ENCODE measurements at regions not wholly inside any gene's neighbourhood (a gene's known extent, or its start where the extent isn't known, plus 50 kb on each side); places are given as distances from the start of the nearest gene placed in this dataset.

DNA sequence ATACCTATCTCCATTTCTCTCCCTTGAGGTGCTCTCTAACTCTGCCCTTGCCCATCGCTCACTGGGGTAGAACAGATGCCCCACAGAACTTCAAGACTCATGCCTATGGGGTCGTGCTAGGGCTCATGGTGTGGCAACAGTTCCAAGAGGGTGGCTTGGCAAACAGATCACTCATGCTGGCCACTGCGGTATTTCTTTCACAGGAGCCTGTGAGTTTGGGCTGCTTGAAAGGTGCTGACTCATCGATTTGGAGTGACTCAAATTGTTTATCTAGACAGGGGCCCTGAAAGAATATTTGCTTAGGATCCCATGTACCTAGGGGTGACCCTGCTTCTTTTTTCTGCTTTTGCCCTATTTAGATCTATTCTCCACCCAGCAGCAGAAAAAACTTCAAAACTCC is 69.9 kb downstream of the IRX5 start:
- TF ChIP-seq, protein P1, sequence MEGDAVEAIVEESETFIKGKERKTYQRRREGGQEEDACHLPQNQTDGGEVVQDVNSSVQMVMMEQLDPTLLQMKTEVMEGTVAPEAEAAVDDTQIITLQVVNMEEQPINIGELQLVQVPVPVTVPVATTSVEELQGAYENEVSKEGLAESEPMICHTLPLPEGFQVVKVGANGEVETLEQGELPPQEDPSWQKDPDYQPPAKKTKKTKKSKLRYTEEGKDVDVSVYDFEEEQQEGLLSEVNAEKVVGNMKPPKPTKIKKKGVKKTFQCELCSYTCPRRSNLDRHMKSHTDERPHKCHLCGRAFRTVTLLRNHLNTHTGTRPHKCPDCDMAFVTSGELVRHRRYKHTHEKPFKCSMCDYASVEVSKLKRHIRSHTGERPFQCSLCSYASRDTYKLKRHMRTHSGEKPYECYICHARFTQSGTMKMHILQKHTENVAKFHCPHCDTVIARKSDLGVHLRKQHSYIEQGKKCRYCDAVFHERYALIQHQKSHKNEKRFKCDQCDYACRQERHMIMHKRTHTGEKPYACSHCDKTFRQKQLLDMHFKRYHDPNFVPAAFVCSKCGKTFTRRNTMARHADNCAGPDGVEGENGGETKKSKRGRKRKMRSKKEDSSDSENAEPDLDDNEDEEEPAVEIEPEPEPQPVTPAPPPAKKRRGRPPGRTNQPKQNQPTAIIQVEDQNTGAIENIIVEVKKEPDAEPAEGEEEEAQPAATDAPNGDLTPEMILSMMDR (conservative IDR thresholded peaks at IDR 0.05 in 1 of 2, IDR thresholded peaks at IDR 0.05 in 1 of 2; ENCODE audit: extremely low read depth in 1 of 2, insufficient read depth in 1 of 2, low read depth in 1 of 2, low read length in 2 of 2): no peak
- TF ChIP-seq EZH2 (IDR thresholded peaks at IDR 0.05; ENCODE audit: borderline replicate concordance, low read length): no peak
